HG03196 (cell line): ENCODE measurements at regions not wholly inside any gene's neighbourhood (a gene's known extent, or its start where the extent isn't known, plus 50 kb on each side); places are given as distances from the start of the nearest gene placed in this dataset.
A peak's percentile ranks its signal among the peaks of the same experiment; 100 is the strongest.

Experiments
- ATAC-seq: cut with Tn5 transposase; IDR thresholded peaks from one replicate; pipeline ENCODE4 v1.9.1; 2021; ENCODE audit not compliant: unreplicated experiment

DNA sequence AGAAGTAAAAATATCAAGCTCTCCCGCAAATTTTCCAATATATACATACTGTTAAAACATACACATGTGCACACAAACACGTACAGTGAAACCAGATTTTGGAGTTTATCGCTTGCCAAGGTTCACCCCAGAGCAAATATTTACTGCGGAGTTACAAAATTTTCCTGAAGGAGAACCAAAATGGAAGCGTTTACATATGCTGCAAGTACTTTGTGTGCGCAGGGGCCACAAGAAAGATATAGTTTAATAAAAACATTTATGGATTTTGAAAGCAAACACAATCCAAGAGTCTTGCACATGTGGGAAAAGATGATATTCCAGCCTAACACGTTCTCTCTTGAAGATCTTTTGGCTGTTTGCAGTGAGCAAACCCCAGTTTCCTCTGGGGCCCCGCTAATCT is 301.3 kb upstream of the NFE2L3 start:
- ATAC-seq, result no peak

DNA sequence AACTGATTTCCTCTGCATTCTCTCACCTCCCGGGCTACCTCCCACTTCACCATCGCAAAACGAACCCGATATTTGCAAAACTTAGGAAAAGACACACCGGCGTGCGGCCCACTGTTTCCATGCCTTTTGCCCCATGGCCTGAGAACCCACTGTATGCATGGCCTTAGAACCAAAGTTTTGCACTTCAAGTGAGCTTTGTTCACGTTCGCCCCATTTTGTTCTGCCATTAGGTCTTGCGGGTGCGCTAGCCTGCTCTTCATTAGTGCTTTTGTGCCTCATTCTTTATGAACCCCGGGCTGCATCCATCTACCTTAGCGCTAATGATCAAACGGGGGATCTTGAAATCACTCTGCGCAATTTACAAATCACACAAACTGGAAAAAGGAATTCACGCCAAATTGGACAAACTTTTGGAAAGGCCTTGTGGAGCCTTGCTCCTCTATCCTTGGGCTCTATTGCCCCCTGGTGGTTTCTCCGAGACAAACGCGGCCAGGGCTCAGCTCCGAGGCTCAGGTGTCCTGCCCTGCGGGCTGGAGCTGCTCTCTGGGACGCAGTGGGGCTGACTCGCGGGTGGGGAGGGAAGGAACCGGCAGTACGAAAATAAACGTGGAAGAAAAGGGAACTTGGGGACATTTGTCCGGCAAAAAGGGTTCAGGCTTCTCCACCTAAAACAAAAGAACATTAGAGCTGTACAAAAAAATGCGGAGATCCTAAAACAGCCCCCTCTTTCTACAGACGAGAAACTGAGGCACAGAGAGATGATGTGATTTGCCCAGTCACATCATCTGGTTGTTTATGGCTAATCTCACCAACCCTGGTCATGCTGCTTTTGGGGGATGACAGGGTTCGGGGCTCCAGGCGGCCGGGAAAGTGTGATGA is 300.4 kb upstream of the NFE2L3 start:
- ATAC-seq, result peak; percentile 49

DNA sequence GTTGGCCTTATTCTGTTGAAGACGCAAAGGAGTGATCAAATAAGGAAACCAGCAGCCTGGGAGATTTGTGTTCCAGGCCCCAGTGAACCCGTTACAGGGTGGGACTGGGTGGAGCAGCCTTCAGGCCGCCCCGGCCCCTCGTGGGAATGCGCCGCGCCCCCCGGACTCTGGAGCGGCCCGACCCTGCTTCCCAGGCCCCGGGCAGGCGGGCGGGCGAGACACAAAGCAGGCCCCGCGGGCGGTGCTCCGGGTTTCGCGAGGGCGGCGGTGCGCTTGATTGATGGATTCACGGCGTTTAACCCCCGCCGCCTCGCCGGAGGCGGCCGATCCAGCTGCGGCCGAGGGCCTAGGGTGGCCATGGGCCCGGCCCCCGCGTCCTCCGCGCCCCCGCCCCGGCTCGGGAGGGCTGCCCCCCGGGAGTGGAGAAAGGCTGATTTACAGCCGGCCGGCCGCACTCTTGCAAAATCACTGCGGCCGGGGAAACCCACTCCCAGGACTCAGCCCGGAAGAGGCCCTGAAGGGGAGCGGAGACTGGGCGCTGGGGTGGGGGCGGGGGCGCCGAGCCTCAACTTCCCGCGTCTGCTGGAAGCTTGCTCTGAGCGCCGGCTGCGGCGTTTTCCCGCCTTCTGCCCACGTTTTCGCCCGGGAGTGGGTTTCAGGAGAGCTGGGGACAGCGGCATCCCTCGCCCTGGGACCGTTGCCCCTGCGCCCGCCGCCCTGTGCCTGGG is 299.6 kb upstream of the NFE2L3 start:
- ATAC-seq, result no peak

DNA sequence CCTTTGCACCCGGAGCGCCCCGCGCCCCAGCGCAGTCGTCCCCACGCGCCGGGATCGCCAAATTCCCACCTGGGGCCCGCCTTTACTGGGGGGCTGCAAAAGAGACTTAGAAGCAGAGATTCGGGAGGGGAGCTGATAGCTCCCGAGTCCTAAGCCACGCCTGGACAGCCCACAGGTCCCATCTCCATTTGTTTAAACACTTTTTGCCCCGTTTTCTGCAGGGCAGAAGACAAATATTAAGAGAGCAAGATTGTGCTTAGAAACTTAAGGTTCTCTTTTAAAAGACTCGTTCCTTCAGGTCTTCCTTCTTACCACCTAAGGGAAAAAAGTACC is 299.1 kb upstream of the NFE2L3 start:
- no peak for ATAC-seq

DNA sequence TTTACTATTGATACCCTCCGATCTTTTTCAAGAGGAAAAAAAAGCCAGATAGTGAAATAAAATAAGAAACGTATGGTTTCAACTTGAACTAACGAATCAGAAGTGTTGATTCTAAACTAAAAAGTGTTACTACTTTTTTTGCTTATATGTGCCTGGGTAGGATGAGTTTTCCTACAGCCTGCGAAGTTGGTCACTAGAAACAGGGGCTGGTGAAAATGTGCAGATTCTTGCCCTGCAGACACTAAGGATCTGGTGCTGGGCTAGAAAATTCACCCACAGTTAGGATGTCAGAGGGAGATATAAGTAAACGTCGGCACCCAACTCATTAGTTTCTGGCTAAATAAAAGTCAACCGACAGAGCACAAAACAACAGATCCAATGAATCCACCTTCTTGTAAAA is 298.7 kb upstream of the NFE2L3 start:
- ATAC-seq, result no peak

DNA sequence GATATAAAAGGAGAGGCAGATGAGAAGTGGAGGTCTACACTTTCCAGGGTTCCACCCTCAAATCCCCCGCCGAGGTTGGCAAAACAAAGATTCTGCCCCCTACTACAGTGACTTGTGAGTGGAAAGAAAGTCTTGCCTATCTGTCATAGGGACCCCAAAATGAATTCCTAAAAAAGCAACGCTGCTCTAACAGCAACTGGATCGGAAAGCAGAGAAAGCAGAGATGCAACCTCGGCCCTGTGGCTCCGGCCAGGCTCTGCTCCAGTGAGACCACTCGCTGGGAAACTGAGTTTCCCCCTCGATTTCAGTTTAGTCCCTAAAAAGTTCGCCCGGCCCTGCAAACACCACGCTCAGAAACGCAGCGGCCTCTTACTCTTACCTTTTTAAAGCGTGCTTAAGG is 297.9 kb upstream of the NFE2L3 start:
- no peak for ATAC-seq

DNA sequence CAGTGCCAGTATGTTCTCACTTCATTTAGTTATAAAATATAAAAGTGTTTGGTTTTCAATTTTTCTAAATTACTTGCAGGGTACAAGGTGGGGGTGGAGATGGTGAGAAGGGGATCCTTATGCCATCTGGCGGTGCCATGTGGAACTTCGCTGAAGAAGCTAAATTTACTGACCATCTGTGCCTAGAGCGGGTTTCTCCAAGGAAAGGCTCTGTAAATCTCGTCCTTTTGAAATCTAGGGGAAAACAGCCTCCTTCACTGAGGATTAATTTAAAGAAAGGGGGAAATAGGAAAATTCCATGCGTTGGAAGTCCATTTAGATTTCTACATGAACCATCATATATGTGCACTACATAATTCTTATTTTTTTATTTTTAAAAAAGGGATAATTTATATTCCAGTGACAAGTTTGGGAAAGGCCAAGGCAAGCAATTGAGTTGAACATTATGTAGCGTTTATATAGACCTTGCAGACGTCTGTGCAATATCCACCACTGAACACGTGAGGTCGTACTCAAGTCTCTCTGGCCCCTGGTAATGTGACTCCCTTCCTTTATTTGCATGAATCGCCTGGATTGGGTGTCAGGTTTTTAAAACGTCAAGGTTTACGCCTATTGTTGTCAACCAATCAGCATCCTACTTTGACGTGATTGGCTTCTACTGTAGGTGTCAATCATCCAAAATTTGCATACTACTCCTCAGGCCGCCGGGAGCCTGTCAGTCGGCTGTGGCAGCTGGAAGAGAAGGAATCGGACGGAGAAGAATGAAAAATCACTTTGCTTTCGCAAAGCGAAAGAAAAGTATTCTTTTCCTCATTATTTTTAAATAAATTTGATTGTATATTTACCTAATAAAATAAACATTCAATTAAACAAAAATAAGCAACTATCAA is 297.1 kb upstream of the NFE2L3 start:
- no peak for ATAC-seq

DNA sequence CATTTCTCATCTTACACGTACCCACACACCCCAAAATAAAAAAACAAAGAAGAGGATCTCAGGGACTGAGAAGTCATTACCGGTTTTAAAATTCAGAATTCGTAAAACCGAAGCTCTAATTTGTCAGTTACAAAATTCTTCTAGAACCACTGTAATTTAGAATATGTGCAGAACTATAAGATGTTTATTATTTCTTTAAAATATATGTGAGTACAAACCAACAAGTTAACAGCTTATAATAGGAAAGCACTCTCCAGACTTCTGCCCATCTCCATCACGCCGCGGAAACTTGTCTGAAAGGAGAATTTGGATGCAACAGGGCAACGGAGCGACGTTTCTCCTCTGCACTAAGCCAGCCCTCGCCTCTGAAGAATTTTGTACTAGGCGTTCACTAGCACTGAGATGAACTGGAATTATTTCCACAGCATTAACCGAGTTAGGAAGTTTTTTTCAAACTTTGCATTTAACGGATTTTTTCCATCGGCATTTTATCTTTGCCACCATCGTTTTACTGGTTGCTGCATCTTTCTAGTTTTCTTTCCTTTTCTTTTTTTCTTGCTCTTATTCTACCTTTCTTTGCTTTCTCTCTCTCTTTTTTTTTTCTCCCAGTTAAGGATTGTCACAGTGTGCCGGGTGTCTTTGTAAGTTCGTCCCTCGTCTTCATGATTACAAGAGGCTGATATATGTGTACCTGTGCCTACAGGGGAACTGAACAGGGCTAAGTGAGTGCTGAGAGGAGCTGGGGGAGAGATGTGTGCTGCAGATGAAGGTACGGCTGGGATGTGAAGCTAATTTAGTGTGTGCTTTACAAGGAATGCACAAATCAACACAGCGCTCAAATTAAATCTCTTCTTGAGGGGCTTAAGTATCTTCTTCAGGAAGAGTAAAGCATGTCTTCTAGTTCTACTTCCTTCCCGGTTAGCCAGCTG is 295.9 kb upstream of the NFE2L3 start:
- no peak for ATAC-seq

DNA sequence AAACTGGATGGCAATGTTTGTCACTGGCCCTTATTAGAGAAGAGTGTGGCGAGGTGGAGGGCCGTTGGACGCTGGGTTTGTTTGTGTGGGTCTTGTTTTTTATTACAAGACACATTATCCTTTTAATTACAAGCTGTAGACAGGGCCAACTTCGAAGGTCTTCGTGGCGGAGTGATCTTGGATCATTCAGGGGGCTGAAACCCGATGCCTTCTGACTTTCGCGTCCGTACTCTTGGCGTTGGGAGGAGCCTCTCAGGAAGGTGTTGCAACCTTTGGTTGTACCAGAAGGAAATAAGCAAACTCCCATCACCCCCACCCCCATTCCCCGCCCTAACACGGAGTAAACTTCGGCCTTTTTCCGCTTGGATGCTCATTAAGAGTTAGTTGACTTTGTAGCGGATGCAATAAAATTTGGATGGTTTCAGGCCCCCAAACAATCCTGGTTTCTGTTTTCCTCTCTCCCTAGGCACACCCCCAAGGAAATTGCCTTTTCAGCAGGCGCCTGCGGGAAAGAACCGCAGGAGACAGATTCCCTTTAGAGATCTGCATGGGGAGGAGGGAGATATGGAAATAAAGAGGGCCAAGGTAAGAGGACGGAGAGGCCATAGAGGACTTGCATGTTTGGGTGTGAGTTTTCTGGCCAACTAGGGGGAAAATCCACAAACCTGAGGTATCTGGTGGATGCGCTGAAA is 294.5 kb upstream of the NFE2L3 start:
- no peak for ATAC-seq

DNA sequence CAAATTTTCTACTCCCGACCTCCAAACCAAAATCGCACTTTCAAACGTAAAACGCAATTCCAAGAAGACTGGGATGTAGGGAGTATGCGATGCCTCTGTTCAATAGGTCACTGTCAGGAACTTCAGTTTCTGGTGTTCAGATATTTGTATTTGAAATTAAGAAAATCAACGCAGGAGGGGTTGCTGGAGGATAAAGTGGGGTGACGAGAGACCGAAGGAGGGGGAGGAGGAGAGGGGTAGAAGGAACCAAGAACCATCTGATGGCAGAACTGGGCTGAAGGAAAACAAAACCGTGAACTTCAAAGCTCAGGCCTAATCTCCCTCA is 293.8 kb upstream of the NFE2L3 start:
- no peak for ATAC-seq

DNA sequence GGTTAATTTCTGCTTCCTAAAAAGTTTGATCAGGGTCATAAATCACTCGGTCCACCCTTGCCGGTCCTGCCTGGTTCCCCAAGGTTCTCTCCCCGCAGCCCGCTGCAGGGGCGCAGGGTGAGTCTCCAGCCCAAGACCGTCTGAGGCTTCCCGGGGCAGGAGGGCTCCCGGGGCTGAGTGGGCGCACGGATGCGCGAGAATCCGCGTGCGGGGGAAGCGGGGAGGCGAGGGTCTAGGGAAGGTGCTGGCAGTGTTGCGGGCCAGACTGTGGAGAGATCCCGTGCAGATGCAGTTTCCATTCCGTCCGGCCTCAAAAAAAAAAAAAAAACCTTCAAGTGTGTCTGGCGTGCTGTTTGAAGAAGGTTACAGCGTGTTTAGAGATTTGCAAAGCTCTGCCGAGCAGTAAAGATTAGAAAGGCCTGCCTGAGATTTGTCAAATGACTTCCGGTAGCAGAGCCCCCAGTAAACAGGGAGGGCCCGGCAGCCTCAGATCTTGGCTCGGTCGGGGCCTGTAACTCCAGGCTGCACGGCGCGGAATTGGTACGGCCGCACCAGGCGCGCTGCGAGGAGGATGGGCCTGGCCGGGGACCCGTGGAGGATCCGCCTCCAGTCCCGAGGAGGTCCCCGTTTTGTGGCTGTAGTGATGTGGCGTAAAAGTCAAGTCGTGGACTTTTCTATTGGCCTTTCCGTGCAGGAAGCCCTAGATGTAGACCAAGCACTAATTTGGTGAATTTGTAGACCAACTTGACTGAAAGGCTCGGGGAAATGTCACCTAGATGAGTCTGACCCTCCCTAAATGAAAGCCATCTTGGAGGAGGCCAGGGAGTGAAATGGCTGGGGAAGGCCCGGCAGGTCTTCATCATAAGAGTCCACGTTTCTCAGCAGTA is 293.2 kb upstream of the NFE2L3 start:
- no peak for ATAC-seq

DNA sequence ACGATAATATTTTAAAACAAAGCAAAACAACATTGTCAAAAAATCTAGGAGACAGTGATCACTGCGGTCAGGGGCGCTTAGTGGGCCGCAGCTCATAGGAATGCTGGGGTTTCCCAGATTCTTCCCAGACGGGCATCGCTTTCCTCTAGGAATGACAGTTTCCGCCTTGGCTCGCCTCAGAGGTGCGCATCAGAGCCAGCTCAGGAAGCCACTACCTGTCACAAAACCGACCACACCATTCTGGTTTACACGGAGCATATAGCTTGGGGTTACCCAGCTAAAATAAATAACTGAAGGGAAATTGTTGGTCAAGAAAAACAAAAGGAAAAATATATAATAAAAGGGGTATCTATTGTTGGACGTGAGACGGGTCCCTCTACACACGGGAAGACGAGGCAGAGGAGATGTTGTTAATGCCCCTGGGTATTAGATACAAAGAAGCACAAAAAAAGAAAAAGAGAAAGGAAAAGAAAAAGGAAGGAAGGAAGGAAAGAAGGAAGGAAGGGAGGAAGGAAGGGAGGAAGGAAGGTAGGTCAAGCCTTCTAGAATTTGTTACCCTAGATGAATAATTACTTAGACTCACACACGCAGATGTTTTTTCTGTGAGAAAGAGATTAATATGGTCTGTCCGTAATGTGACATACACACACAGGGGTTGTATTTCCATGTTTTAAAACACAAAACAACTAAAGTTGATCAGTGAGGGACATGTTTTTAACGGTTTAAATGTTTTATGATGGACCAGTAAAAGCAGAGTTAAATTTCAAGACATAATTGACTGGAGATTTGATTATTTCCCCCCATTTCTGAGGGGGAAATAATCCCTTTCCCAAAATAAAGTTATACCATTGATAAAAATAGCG is 292.4 kb upstream of the NFE2L3 start:
- no peak for ATAC-seq

DNA sequence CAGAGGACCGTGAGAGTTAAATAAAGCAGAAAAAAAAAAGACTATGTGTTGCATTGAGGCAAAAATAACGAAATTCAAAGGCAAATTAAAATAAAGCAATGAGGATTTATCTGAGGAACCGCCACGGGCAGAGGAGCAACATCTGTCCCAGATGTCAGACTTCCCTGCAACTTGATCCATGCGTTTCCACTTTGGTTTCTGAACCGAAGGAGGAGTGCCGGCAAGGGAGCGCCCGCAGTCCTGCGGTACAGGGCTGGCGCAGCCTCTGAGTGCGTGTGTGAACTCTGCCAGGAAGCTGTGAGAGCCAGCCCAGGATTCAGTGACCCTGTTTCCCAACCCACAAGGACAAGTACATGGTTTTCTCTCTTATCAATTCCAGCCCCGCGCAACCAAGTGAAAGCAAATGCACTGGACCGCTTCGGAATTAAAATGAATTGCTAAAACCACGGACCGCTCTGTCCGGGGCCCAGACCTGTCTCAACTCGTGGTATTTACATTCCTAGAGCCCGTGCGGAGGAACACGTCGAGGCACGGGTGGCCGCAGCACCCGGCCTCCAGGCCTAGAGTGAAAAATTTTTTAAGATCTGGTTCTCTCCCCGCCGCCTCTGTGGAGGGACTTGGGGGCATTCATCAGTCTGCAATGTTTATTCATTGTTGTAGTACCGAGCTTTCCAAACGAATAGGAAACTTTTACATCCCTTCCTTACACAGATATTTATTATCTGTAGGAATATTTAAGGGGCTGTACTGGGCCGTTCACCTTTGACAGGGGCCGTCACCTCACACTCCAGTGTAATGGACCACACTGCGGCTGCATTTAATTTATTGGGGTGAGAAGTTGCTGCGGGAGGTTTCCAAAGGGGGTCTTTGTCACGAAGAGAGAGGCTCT is 291.5 kb upstream of the NFE2L3 start:
- no peak for ATAC-seq

DNA sequence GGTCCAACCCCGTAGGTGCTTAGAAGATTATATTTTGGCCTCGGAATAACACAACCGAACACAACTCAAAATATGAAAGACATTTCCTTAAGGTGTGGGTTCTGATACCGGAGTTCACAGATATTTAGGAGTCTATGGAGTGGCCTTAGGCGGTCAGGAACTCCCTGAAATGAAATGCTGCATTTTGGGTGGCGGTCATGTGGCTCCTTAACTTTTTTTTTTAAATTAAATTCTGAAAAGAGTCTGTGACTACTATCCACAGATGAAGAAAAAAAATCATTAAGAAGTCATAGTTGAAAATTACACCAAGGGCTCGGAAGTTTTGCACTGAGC is 290.9 kb upstream of the NFE2L3 start:
- ATAC-seq, result no peak

DNA sequence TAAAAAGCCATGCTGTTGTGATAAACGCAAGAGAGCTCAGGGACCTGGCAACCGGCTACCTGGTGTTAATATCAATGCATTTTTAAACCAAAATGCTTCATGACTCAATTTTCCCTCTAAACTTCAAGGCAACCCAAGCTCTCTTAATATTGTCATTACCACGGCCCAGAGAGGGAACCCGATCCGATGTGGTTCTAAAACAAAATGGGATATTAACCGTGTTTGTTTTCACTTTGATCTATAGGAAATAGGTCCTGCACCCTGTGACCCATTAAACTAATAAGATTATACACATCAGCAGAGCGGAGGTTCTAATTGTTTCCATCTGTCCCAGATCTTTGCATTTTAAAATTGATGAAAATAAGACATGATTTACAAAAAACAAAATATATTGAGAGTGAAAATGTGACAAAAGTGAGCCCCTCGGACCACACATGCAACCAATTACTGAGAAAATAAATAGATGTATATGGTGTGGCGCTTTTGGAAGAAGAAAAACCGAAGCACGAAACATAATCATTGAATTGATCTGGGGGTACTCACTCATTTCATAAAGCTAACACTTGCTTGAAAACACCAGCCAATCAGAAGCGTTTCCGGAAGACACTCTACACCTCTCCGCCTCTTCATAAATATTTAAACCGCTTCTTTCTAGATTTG is 290.3 kb upstream of the NFE2L3 start:
- ATAC-seq, result no peak

DNA sequence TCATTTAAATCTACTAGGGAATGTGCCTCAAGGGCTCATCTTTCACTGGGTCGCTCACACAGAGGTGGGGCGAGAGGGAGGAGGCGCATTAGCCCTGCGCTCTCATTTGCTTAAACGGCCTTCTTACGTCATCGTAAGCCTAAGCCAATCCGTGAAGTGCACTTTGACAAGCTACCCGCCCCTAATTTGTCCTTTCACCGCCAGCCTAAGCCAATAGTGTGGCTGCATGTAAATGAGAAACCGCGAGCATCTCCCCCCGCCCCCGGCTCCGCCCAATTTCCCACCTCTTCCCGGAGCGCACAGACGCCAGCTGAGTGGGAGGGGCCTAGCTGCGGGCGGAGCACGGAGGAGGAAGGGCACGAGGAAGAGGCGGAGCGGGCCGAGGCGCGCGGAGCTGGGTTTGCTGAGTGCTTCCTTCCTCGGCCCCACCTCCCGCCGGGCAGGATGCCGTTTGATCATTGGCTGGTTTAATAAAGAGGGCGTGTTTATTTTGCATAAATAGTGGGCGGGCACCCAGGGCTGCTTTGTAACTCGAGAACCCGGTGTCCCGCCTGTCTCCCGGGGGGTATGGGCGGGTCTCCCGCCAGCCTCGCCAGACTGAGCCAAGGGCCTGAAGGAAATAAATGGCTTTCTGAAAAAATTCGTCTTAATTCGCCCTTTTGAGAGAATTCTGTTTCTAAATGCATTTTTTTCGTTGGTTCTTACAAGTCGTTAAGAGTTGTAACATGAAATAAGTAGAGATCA is 289.6 kb upstream of the NFE2L3 start:
- peak; percentile 92 for ATAC-seq
